GM13976 (cell line): ENCODE measurements at regions not wholly inside any gene's neighbourhood (a gene's known extent, or its start where the extent isn't known, plus 50 kb on each side); places are given as distances from the start of the nearest gene placed in this dataset.
"Not testable (repeated sequence)": the region's sequence is repeated elsewhere in the genome, so short reads cannot be mapped to it uniquely, and the experiment has no call there.

Source experiments
- DNase-seq: peaks from one replicate; pipeline ENCODE4 v3.0.0; 2012; ENCODE audit warnings: low spot score
- CTCF ChIP-seq: IDR thresholded peaks from 2 replicates; pipeline ENCODE4 v1.5.1; 2012; ENCODE audit warnings: borderline replicate concordance, mild to moderate bottlenecking; ENCODE audit not compliant: insufficient read depth; ENCODE audit errors: extremely low read depth, missing control alignments, control extremely low read depth
- in situ Hi-C: fragments of 300-500 bp; cut with MboI; formaldehyde crosslinking; loops from one replicate; pipeline ENCODE4 v1.12.0; 2022; ENCODE audit warnings: low sequenced_read_pairs, mixed read lengths, inconsistent platforms; ENCODE audit not compliant: unreplicated experiment

- TF ChIP-seq CTCF: no peak
- in situ Hi-C loops: no loop called here
- no peak for DNase-seq
Measured at GRCh38 chr2:122333932-122334331, 578.5 kb downstream of the TSN start.

GRCh38 chr2:122338000-122338399 lies 582.5 kb downstream of the TSN start:
- no peak for DNase-seq
- in situ Hi-C loops: no loop called here
- TF ChIP-seq CTCF: no peak

GRCh38 chr2:122340246-122340645 lies 584.8 kb downstream of the TSN start:
- peak; percentile 23 for DNase-seq
- TF ChIP-seq CTCF: no peak
- in situ Hi-C loops: no loop called here

- TF ChIP-seq CTCF: no peak
- in situ Hi-C loops: no loop called here
- no peak for DNase-seq
Measured at GRCh38 chr2:122341007-122341406, 585.6 kb downstream of the TSN start.

GRCh38 chr2:122352151-122352550 lies 596.7 kb downstream of the TSN start:
- in situ Hi-C loops: not testable (repeated sequence)
- DNase-seq: peak; percentile 7

- DNase-seq: no peak
- no peak for TF ChIP-seq CTCF
- in situ Hi-C loops: no loop called here
Measured at GRCh38 chr2:122357998-122358397, 602.5 kb downstream of the TSN start.

GRCh38 chr2:122358729-122359128 lies 603.3 kb downstream of the TSN start:
- no peak for TF ChIP-seq CTCF
- in situ Hi-C loops: no loop called here
- DNase-seq: no peak
